ENCODE measurements at regions not wholly inside any gene's neighbourhood (a gene's known extent, or its start where the extent isn't known, plus 50 kb on each side); places are given as distances from the start of the nearest gene placed in this dataset.

DNA sequence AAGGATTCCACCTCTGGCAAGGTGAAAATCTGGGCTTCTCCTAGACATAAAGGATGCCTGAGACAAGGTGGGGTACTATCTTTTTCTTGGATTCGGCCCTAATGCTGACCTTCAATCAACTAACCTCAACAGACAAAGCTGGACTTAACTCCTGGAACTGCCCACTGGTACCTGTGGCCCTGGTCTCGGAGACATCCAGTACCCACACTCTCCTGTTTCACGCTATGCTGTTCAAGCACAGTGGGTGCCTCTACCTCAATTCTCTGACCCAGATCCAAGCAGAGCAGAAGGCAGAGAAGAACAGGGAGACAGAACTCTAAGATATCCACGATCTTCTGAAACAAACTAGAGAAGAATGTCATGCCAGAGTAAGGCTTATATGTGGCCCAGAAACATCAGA, 189.8 kb upstream of the FOXQ1 start:
- DNase-seq (ENCODE audit: low read depth in 2 of 2) = no peak

DNA sequence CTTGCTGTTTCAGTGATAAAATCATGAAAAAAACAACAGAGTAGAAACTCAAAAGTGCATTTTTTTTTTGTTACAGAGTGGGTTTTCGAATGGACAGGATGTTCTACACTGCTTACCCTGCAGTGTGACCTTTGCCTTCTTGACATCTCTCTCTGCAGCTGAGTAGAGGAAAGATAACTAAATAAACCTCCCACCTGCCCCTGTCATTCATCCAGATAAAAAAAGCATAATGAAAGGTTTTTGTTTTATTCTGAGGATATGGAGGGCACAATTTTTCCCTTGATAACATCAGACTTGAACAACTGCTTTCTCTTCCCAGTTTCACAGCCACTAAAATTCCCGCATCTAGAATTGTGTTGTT, 193.6 kb upstream of the FOXQ1 start:
- no peak for DNase-seq (ENCODE audit: low read depth in 2 of 2)

DNA sequence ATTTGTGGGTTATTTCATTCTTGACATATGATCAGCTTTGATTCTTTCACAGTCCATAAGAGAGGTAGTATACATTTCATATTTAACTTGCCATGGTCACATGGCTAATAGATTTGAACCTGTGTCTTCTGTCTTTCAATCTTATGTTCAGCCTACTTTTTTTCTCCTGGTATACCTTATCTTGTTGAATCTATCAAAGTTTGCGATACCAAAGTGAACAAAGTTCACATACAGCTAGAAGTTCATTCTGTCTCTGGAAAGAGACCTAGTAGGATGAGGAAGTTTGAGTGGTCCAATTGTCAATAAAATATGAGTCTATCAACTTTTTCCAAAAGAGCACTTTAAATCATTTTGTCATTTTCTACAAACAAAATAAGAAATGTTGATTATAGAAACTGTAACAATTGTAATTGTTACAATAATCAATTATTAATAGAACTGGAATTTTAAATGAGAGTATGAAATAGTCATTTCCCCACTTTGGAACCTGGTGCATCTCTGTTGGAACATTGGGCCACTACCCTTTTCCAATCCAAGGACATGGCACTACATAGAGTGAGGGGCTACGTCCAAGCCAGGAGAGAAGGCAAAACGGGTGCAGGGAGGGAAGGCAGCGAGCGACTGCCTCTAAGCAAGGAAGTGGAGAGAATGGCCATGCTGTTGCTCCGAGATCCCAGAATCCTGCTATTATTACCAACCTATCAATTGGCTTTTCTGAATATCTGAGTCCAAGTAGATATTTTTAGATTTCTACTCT, 194.2 kb upstream of the FOXQ1 start:
- no peak for DNase-seq (ENCODE audit: low read depth in 2 of 2)

DNA sequence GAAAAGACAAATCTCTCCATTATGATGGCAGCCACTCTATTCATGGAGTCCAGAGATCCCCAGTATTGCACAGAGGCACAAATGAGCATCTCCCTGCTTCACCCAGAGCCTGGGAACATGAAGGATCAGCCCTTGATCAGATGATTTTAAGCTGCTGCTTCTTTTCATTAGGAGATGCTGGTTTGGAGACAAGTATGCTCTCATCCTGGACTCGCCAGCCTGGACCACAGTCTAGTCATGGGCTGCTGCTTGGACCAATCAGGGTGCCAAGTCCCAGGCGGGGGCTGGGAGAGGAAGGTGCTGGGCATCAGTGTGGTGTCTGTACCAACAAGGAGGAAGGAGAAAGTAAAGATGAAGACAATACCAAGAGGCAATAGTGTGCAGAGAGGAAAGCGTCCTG, 195.7 kb upstream of the FOXQ1 start:
- no peak for DNase-seq (ENCODE audit: low read depth in 2 of 2)

DNA sequence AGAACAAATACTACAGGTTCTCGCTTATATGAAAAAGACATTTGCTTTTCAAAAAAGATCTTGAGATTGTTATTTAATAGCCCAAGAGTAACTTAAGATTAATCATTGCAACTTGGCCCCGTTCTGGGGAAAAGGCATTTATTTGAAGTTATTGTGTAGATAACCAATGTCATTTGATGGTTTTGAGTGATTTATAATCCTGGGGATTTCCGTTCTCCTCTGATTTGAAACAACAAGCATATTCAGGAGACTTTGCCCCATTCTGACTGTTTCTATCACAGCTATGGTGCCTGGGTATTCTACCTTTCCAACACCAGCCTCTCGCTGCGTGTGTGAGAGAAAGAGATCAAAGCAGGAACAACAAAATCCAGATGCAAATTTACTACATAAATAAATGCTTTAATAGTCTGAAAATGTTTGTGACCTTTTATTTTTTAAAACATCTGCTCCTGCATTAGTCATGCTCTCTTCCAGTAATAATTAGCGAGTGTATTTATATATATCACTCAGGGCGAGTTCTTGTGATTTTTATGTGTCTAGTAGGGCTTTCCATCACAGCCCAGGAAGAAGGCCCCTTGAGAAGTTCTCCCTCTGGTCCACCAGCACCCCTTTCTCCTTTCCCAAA, 197.9 kb upstream of the FOXQ1 start:
- no peak for DNase-seq (ENCODE audit: low read depth in 2 of 2)

DNA sequence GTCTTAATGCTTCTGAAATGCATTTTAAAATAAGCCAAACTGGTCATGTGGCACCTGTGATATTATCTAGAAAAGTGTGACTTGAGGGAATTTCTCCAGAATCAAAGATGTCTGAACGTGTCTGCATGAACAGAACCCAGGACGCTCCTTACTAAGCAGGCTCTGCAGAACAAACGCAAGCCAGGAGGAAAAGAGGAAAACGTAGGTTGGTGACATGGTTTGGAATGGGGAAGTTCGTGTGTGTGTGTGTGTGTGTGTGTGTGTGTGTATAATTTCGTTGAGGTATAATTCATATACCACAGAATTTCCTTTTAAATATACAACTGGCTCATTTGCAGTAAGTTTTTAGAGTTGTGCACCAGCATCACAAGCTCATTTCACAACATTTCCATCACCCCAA, 200.5 kb upstream of the FOXQ1 start:
- no peak for DNase-seq (ENCODE audit: low read depth in 2 of 2)

DNA sequence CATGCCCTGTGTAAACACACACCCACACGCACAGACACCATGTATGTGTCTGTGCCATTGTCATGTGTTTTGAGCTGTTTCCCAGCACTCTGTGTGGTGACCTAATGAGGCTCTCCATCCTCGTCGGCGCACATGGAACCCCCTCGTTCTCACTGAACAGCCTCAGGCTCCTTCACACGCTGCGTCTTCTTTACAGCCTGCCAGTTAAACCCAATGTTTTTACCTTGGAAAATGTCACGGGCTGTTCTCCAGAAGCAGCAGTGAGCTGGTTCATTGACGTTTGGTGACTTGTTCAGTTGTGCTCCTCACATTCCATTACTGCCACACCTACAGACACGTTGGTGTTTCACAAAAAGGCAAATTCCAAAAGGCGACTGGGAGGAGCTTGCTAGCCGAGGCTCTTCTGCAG, 201.0 kb upstream of the FOXQ1 start:
- DNase-seq (ENCODE audit: low read depth in 2 of 2) = no peak

DNA sequence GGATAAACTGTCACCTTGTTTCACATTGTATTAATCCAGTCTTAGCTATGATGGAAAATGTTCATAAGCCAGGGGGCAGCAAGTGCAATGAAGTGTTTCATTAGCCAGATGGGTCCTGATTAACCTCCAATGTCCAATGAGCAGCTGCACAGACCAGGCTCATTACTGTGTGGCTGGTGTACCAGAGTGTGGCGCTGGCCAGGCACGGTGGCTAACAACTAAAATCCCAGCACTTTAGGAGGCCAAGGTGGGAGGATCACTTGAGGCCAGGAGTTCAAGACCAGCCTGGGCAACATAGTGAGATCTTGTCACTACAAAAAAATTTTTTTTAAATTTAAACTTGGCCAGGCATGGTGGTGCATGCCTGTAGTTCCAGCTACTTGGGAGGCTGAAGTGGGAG, 201.7 kb upstream of the FOXQ1 start:
- DNase-seq (ENCODE audit: low read depth in 2 of 2) = no peak

DNA sequence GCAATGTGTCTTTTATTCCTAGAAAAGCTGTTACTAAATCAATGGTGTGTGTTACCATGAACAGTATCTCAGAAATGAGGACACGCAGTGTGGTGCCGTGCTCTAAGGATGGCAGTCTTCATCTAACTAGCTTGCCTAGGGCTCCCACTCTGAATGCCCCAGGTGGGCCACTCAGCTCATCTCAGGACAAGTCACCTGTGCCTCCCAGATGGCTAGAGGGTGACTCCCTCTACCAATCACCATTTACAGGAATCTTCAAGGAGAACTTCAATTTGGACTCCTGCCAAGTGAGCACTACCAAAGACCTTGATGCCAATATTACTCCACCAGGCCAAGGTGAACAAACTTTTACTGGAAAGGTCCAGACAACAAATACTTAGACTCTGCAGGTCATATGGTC, 202.8 kb upstream of the FOXQ1 start:
- no peak for DNase-seq (ENCODE audit: low read depth in 2 of 2)

DNA sequence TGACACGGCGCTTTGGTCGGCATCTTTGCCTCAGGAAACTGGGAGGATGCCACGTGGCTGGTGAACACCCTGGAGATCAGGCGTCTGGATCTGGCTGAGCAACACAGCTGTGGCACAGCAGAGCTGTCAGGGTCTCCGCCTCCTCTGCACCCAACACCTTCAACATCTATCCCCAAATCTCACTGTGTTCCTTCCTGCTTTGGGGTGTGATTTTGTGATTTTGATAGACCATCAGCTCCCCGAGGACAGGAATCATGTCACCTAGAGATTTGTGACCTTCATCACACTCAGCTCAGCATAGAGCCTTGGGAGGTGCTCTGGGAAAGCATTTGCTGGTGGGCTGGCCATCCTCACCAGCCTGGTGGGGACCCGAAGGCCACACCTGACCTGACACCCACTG, 203.7 kb upstream of the FOXQ1 start:
- no peak for DNase-seq (ENCODE audit: low read depth in 2 of 2)

DNA sequence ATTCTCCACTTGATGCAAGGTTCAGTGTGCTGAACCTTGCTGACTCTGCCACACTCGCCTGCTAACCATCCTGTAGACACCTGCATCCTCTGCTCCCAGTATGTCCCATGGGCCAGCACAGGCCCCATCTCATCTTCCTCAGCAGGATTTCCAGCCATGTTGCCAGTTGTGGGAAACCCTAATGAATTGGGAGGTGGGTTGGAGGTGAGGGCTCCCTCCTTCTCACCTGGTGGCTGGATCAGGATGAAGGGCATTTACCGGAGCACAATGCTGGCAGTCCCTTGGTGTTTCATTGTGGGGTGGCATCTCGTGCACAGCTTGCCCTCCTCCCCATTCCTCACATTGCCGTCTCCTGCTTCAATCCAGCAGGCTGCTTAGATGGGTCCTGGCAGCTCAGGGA, 204.3 kb upstream of the FOXQ1 start:
- no peak for DNase-seq (ENCODE audit: low read depth in 2 of 2)

DNA sequence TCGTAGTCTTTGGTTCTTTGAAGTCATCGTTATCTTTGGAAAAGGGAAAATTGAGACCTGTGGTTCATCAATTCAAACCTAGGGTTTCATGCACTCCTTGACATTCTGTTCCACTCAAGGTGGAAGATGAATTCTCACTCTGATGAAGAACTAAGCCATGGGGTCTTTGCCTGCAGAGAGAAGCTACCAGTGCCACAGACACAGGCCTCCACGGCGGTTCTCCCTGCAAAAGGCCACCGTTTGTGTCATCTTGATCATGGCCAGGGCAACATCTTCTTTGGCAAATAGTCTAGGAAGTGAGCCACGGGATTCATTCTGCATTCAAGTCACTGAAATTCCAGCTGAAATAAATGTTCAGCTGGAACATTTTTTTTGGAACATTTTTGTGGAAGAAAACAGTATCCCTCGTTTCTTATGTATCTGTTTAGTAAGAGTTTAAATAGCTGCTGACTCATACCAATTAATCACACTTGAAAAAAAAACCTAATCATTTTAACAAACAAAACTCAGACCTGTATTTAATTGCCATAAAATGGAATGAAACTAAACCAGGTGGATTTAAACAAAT, 206.0 kb upstream of the FOXQ1 start:
- DNase-seq (ENCODE audit: low read depth in 2 of 2) = no peak

DNA sequence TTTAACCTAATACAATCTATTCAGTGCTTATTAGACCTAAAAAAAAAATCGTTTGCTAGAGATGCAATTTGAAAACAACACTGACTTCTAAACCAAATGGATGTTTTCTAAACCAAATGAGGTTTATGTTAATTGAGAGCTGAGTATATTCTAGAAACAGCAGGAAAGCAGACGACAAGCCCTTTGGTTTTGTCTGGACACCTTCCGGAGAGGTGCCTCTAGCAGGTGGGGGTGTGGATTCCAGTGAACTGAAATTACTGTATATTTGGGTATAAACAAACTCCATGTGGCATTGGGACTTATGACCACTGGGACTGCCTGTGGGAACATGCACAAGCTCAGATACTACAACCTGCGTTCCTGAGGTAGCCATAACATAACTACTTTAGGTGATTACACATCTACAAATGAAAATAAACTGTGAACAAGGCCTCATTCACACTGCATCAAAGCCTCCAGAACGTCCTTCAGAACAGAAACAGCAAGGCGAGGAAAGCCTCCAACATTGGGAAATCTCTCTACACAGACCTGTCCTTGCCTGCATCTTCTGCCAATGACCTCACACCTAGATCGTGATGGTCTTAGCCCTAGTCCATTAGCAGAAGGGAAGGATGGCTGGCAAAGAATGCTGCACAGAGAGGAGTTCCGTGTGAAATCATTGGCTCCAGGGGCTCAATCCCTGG, 206.8 kb upstream of the FOXQ1 start:
- no peak for DNase-seq (ENCODE audit: low read depth in 2 of 2)

DNA sequence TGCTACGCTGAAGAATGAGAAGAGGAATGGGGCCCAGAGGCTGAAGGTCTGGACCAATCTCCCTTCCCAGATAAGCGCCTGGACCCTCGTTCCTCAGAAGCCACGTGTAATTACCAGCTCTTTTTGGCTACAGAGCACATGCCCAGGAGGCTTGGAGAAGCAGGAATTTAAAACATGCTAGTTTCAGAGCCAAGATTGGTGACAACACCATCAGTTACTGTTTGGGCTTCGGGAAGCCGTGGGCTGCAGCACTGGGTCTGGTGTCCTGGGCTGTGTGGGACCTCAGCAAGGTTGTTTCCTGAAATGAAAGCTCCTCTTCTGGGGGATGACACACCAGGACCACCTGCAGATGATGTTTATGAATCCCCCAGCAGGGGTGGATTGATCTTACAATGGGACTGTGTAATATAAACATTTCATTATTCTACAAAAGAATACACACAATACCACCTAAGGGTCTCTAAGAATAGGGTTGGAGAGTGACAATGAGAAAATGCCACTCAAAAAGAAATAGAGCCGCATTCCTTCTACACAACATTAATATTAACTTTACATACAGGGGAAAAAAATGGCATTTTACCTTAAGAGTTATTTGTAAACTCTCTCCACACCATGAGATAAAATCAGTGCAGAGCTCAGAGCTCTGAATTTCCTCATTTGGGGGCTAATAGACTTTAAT, 207.8 kb upstream of the FOXQ1 start:
- no peak for DNase-seq (ENCODE audit: low read depth in 2 of 2)

DNA sequence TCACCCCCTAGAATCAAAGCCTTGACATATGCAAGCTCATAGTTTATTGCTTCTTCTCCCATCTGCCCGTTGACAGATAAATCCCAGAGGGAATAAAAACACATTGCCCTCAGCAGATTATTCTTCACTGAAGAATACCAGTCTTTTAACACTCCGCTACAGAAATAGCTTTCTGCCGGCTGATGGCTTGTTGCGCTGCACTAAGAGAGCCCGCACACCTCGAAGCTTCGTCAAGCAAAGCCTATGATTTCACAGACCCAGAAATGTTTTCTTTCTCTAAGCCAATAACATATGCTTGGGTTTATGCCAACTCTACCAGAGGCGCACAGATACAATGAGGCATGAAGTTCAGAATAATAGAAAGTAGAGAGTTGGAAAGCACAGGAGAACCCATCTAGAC, 208.9 kb upstream of the FOXQ1 start:
- DNase-seq (ENCODE audit: low read depth in 2 of 2) = no peak

DNA sequence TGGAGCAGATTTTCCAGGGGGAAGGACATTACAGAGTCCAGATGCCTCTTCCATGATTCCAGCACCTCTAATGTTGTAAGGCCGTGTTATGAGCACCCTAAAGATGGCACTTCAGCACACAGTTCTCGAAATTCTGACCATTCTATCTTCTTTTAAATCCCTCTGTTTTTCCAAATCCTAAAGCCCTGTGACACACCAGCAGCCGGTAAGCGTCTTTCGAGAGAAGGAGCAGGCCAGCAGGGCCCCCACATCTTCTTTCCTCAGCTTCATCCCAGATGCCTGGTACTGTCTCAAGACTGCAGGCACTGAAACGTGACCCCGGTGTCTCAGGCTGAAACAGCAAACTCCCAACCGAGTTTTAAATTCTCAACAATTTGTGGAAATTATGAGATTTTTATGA, 211.6 kb upstream of the FOXQ1 start:
- DNase-seq (ENCODE audit: low read depth in 2 of 2) = no peak

DNA sequence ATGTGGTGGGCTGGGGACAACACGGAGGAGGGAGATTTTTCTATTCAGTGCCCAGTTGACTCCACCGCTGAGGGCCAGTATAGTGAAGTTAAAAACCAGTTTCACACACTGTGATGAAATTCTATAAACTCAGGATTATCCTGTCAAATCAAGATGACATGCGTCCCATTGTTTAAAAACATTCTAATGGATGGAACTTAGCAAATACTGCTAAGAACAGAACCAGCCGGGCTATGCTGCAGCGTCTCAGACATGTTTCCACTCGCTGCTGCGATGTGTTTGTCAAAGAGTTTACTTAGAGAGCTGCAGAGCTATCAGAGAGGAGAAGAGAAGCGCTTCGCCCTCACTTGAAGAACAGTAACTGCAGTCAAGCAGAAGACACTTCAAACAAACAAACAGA, 212.6 kb upstream of the FOXQ1 start:
- DNase-seq (ENCODE audit: low read depth in 2 of 2) = no peak

DNA sequence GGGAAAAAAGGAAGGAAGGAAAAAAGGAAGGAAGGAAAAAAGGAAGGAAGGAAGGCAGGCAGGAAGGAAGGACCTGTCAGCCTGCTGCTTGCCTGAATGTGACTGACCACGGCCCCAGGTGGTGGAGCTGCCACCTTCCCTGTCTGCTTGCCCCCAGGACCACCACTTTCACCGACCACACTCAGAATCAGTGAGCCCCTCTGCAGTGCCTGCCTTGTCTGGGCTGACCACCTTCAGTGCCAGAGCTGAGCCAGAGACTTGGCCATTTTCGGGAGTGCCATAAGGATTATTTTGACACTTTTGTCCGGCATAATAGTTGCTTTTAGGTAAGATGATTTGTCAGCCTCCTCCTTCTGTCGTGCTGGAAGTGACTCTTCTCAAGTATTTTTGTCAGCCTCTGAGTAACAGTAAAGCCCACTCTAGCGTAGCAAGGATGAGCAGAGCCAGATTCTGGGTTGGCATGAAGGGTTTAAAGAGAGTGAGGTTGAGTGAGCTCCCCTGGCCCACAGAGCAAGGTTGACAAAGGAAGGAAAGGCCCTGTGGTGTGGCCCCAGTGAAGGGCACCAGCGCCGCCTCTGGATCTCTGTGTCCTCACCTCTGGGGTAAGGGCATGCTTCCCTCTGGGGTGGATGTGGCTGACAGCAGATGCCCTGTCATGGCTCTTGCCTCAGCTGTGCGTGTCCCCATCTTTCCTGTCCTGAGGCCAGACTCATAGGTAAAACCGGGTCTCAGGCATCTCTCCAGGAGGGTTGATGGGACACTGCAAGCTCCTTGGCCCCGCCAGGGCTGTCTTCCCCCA, 214.7 kb upstream of the FOXQ1 start:
- no peak for DNase-seq (ENCODE audit: low read depth in 2 of 2)

DNA sequence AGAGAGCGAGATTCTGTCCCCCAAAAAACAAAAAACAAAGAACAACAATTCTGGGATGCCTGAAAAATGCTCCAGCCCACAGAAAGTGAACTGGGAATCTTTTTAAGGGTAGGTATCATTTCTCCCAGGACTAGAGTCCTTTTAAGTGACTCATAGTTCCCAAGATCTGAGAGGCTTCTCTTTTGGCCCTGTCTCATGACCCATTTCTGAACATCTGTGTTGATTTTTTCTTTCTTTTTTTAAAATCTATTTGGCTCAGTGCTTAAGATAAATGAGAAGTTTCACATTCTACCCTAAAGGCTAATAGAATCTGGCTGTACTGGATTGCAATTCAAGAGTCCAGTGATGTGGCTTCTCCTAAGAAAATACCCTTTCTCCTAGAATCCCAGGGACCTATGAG, 217.6 kb upstream of the FOXQ1 start:
- no peak for DNase-seq (ENCODE audit: low read depth in 2 of 2)

DNA sequence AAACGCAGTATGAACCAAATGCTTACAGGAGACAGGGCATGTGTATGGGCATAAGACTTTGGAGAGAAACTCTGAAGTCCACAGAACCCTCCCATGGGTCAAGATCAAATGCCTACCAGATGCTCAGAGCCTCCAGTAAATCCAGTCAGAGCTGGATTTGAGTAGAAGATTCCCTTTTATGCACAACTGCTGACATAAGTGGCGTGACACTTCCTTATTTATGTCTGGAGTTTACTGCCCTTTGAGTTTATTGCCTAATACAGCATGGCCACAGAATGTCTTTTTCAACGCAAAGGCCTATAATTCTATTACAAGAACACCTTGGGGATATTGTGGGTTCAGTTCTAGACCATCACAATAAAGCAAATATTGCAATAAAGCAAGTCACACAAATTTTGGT, 220.0 kb upstream of the FOXQ1 start:
- DNase-seq (ENCODE audit: low read depth in 2 of 2) = no peak

DNA sequence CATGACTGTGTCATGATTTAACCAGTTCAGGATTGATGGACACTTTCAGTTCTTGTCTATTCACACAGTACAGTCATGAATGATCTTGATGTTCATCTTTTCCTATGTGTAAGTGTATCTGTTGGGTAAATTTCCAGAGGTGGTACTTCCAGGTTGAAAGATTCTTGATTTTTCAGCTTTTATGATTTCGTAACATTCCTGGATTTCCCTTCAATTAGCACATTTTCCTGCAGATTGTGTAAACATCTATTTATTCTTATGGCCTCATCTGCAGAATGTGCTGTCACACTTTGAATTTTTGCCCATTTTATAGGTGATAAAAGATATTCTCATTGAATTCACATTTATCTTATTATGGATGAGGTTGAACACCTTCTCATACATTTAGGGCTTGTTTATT, 222.0 kb upstream of the FOXQ1 start:
- DNase-seq (ENCODE audit: low read depth in 2 of 2) = no peak
